ENCODE measurements at regions not wholly inside any gene's neighbourhood (a gene's known extent, or its start where the extent isn't known, plus 50 kb on each side); places are given as distances from the start of the nearest gene placed in this dataset.
"Not testable (repeated sequence)": the region's sequence is repeated elsewhere in the genome, so short reads cannot be mapped to it uniquely, and the experiment has no call there.

GRCh38 chr5:162800301-162800700 lies 637.1 kb upstream of the CCNG1 start:
- in situ Hi-C loops (cut with HindIII; ENCODE audit: low pct_unique_long_range_greater_than_20kb, low sequenced_read_pairs): no loop called here
- DNase-seq (ENCODE audit: low read depth, low spot score): no peak

DNA sequence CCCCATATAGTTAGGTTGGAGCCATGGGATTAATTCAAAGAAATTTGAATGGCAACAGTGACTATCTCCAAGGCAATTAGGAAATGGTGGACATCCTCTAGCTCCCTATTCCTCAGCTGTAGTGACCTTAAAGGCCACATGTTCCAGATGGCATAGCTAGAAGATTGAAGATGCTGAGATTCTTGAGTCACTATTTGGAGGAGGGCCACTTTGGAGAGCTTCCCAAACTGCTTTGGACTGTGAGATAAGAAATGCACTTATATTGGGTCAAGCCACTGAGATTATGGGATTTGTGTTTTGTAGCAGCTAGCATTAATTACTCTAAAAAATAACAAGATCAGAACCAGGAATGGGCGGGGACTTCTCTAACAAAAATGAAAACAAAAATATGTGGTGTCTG lies 636.2 kb upstream of the CCNG1 start:
- no peak for DNase-seq (ENCODE audit: low read depth, low spot score)
- in situ Hi-C loops (cut with HindIII; ENCODE audit: low pct_unique_long_range_greater_than_20kb, low sequenced_read_pairs): no loop called here

DNA sequence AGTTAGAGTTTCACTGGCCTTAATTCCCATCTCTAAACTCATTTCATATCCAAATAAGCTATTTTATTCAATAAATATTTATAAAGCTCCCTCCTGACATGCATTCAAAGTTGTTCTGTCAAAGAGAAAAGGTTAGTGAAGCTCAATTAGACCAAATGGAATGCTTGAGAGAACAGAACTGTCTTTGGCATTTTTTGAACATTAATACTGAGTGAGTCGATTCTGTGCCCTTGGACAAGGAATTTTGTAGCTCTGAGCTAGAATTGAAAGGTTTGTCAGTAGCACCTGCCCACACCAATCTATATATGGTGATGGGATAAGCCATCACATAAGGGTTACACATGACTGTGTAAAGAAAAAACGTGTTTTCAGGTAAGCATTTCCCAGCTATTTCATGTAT lies 631.2 kb upstream of the CCNG1 start:
- DNase-seq (ENCODE audit: low read depth, low spot score): no peak
- in situ Hi-C loops (cut with HindIII; ENCODE audit: low pct_unique_long_range_greater_than_20kb, low sequenced_read_pairs): no loop called here

DNA sequence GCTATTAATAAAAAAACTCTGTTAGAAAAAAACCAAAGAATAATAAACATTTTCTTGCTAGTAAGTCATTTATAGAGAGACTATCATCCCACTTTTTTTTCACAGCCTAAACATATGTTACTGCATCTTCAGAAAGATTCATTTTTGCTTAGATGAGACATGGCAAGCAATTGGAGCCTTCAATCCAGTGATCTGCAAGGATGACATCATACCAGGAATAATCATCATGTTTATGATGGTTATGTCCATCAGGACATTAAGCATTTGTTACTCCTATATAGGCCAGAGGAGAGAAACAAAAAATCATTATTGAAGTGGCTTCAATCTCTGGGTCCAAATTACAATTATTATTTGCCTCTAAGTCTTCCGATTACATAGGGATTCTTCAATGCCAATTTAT lies 626.3 kb upstream of the CCNG1 start:
- DNase-seq (ENCODE audit: low read depth, low spot score): no peak
- in situ Hi-C loops (cut with HindIII; ENCODE audit: low pct_unique_long_range_greater_than_20kb, low sequenced_read_pairs): no loop called here

DNA sequence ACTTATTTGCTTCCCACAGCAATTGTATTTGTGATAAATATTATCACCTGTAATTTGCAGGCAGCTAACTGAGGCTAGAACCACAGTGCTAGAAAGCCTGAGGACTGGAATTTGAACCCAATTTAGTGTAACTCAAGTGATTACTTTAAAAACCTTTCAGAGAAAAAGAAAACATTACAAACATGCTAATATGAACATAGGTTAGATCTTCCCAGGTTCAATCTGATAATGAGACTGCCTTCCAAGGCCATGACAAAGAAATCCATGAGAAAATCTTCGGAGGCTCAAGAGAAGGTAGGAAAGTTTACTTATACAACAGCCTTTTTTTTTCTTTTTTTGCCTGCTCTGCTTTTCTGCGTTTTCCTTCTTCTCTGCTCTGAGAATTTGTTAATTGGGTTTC lies 620.6 kb upstream of the CCNG1 start:
- in situ Hi-C loops (cut with HindIII; ENCODE audit: low pct_unique_long_range_greater_than_20kb, low sequenced_read_pairs): no loop called here
- no peak for DNase-seq (ENCODE audit: low read depth, low spot score)

DNA sequence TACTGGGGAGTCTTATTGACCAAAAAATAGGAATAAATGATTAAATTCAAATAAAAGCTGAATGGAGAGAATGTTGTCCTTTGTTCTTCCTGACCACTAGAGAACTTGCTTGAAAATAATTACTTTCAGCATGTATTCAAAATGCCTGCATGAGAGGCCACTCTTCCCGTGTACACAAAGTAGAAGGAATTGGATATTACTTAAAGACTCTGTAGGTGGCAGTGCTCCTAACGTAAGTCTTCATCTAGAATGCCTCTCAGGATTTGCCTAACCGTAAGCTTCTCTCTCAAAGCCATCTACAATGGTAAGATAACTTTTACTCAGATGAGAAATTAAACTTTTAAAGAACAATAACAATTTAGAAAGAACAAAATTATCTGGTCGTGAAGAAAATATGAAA lies 620.0 kb upstream of the CCNG1 start:
- in situ Hi-C loops (cut with HindIII; ENCODE audit: low pct_unique_long_range_greater_than_20kb, low sequenced_read_pairs): no loop called here
- DNase-seq (ENCODE audit: low read depth, low spot score): no peak

- DNase-seq (ENCODE audit: low read depth, low spot score); in situ Hi-C loops (cut with HindIII; ENCODE audit: low pct_unique_long_range_greater_than_20kb, low sequenced_read_pairs): not testable (repeated sequence)
Measured at GRCh38 chr5:162821664-162822063, 615.7 kb upstream of the CCNG1 start.

DNA sequence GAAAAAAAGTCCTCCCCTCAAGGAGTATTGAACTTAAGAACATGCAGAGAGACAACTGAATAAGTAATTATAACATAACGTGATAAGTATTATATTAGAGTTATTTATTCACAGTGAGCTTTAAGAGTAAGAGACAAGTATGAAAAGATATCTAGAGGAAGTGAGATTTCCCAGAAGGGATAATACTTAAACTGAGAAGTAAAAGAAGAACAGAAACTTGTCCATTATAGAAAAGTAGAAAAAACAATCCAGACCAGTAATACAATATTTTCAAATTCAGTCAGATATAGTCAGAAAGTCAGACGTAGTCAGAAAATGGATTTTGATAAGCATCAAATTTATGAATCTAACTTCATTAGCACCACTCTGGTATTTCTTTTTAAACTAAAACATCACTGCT lies 613.0 kb upstream of the CCNG1 start:
- in situ Hi-C loops (cut with HindIII; ENCODE audit: low pct_unique_long_range_greater_than_20kb, low sequenced_read_pairs): no loop called here
- no peak for DNase-seq (ENCODE audit: low read depth, low spot score)

DNA sequence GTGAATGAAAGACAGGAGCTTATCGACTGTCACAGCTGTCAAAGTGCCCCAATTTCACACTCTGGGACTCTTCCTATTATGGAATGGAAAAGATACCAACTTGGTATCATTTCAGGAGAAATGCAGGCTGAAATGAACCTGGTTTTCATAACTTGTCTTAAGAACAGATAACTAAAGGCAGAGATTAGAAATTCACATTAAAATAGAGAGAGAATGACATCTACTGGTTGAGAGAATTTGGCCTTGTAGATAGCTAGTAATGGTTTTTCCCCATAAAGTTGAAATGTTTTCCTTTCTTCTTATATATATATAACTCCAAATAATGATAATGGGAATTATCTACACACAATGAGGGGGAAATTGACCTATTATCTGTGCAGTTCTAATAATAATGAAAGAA lies 600.2 kb upstream of the CCNG1 start:
- DNase-seq (ENCODE audit: low read depth, low spot score): no peak
- in situ Hi-C loops (cut with HindIII; ENCODE audit: low pct_unique_long_range_greater_than_20kb, low sequenced_read_pairs): no loop called here

- in situ Hi-C loops (cut with HindIII; ENCODE audit: low pct_unique_long_range_greater_than_20kb, low sequenced_read_pairs): no loop called here
- no peak for DNase-seq (ENCODE audit: low read depth, low spot score)
Measured at GRCh38 chr5:162842727-162843126, 594.7 kb upstream of the CCNG1 start.

DNA sequence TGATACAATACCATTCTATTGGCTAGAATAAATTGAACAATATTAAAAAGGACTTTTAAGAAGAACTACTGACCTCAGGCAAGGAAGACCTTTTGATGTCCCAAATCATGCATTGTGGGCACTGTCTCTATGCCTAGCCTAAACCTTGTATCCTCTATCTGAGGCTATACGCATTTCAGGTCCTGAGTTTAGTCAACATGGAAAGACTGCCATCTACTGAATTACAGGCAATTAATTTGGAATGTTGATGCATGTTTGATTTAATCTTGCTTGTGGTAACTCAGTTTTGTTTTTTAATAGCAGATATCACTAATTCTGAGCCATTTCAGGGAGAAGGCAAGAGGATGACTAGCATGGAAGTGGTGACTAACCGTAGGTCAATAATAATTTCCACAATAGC lies 585.3 kb upstream of the CCNG1 start:
- peak; percentile 25 for DNase-seq (ENCODE audit: low read depth, low spot score)
- in situ Hi-C loops (cut with HindIII; ENCODE audit: low pct_unique_long_range_greater_than_20kb, low sequenced_read_pairs): no loop called here

GRCh38 chr5:162858770-162859169 lies 578.6 kb upstream of the CCNG1 start:
- DNase-seq (ENCODE audit: low read depth, low spot score): no peak
- in situ Hi-C loops (cut with HindIII; ENCODE audit: low pct_unique_long_range_greater_than_20kb, low sequenced_read_pairs): no loop called here

- DNase-seq (ENCODE audit: low read depth, low spot score): no peak
- in situ Hi-C loops (cut with HindIII; ENCODE audit: low pct_unique_long_range_greater_than_20kb, low sequenced_read_pairs): no loop called here
Measured at GRCh38 chr5:162870966-162871365, 566.4 kb upstream of the CCNG1 start.

DNA sequence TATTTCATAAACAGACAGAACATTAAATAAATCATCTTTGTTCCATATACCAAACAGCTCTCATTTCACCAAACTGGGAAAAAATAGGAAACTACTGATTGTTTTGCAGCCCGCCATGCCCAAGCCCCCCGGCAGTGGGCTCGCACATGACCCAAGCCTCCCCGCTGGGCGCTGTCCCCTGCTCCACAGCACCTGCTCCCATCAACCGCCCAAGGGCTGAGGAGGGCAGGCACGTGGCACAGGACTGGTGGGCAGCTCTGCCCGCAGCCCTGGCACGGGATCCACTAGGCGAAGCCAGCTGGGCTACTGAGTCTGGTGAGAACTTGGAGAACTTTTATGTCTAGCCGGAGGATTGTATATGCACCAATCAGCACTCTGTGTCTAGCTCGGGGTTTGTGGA lies 554.8 kb upstream of the CCNG1 start:
- no peak for DNase-seq (ENCODE audit: low read depth, low spot score)
- in situ Hi-C loops (cut with HindIII; ENCODE audit: low pct_unique_long_range_greater_than_20kb, low sequenced_read_pairs): no loop called here

GRCh38 chr5:162886717-162887116 lies 550.7 kb upstream of the CCNG1 start:
- in situ Hi-C loops (cut with HindIII; ENCODE audit: low pct_unique_long_range_greater_than_20kb, low sequenced_read_pairs): no loop called here
- DNase-seq (ENCODE audit: low read depth, low spot score): no peak

DNA sequence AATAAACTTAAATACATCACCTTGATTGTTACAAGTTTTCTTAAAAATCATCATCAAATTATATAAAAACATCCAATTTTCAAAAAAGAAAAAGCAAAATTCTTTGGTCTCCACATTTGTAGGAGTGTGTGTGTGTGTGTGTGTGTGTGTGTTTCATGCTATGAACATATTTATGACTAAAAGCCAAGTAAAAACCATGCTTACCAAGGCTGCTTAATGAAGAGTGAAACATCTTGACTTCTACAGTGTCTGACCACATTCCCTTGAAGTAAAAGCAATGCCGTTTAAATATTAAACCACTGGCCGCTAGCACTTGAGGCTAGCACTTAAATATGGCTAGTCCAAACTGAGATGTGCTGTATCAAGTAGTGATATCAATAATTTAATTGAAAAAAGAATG lies 549.1 kb upstream of the CCNG1 start:
- DNase-seq (ENCODE audit: low read depth, low spot score): no peak
- in situ Hi-C loops (cut with HindIII; ENCODE audit: low pct_unique_long_range_greater_than_20kb, low sequenced_read_pairs): no loop called here

DNA sequence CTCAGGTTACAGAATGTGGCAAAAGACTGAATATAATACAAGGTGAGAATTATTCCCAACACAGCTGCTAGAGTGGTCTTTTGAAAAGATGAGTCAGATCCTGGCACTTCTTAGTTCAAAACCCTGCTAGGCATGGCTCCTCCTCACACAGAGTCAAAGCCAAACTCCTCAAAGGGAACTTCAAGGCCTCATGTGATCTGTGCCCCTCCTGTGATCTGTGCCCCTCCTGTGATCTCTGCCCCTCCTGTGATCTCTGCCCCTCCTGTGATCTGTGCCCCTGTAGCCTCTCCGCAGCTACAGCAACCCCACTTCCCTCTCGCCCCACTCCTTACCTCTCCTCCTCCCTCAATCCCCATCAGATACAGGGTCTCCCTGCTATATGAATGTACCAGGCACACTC lies 525.5 kb upstream of the CCNG1 start:
- no peak for DNase-seq (ENCODE audit: low read depth, low spot score)
- in situ Hi-C loops (cut with HindIII; ENCODE audit: low pct_unique_long_range_greater_than_20kb, low sequenced_read_pairs): no loop called here

DNA sequence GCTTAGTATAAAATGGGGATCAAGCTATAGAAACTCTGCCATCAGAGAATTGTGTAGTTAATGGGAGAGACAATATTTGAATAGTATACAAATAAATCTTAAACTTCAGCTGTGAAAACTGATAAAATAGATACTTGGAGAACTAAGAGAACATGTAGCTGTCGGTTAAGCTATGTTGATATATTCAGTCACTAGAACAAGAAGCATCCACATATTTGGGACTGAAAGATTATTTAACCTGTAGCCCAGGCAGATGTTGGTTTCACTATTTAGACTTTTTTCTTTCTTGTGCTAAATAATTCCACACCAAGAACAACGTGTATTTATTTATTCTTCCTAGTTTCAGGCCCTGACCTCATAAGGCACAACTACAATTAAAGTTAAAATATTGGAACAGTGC lies 521.0 kb upstream of the CCNG1 start:
- in situ Hi-C loops (cut with HindIII; ENCODE audit: low pct_unique_long_range_greater_than_20kb, low sequenced_read_pairs): no loop called here
- no peak for DNase-seq (ENCODE audit: low read depth, low spot score)

GRCh38 chr5:162929104-162929503 lies 508.3 kb upstream of the CCNG1 start:
- DNase-seq (ENCODE audit: low read depth, low spot score): no peak
- in situ Hi-C loops (cut with HindIII; ENCODE audit: low pct_unique_long_range_greater_than_20kb, low sequenced_read_pairs): no loop called here

- in situ Hi-C loops (cut with HindIII; ENCODE audit: low pct_unique_long_range_greater_than_20kb, low sequenced_read_pairs): no loop called here
- DNase-seq (ENCODE audit: low read depth, low spot score): no peak
Measured at GRCh38 chr5:162931501-162931900, 505.9 kb upstream of the CCNG1 start.

DNA sequence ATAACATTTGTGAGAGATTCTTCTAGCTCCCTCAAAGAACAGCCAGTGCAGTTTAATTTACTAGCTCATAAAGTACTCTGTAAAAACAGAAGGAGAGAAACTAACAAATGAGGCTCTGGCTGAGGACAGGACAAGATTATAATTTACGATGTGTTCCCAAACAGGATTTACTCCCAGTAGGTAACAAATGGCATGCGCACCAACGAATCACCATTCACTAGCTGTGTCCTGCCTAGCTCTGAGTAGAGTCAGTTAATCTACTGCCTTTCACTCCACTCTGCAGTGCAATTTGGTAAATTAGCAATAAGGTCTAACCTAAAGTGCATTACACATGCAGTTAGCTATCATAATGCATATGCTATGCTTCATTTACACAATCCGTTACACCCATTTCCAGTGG lies 497.4 kb upstream of the CCNG1 start:
- DNase-seq (ENCODE audit: low read depth, low spot score): no peak
- in situ Hi-C loops (cut with HindIII; ENCODE audit: low pct_unique_long_range_greater_than_20kb, low sequenced_read_pairs): no loop called here

All from SK-MEL-5 (cell line).